ENCODE measurements at regions not wholly inside any gene's neighbourhood (a gene's known extent, or its start where the extent isn't known, plus 50 kb on each side); places are given as distances from the start of the nearest gene placed in this dataset.

DNA sequence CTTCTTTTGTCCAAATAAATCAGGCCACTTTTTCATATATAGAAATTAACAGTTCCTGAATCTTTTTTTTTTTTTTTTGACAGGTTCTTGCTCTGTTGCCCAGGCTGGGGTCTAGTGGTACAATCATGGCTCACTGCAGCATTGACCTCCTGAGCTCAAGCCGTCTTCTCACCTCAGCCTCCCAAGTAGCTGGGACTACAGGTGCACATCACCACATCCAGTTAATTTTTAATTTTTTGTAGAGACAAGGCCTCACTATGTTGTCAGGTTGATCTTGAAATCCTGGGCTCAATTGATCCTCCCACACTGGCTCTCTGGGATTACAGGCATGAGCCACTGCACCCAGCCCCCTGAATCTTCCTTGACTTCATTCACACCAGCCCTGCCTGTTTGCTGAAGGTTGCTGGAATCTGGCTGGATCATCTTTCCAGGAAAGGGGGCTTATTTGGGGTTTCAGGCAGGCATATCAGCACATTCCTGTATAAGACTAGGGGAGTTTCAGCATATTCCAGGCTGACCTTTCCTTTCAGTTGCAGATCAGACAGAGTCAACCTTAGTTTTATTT is 78.2 kb upstream of the ARHGAP29 start:
- Histone ChIP-seq H3K9me3 (no peaks in the 10 kb centered on the region), H3K4me3 (no peak overlapping the region), H3K36me3 (no peaks in the 10 kb centered on the region), H3K27ac (no peak overlapping the region), H3K27me3 (no peaks in the 10 kb centered on the region), H3K4me1 (peaks cover 0 to 15% (median 3%) of the 10 kb centered on the region in 4 donors)
- WGBS, 2 donors: 94 to 100% methylated on average over 1 of the region's 1 CpG
- TF ChIP-seq POLR2A (IDR thresholded peaks at IDR 0.05) (no peak), POLR2AphosphoS5 (IDR thresholded peaks at IDR 0.05) (no peak), CTCF (IDR thresholded peaks at IDR 0.05) (no peak), EP300 (IDR thresholded peaks at IDR 0.05) (no peak)
- ATAC-seq (ENCODE audit: low FRiP score in 2 of 2) (no peak), DNase-seq (no peak)

DNA sequence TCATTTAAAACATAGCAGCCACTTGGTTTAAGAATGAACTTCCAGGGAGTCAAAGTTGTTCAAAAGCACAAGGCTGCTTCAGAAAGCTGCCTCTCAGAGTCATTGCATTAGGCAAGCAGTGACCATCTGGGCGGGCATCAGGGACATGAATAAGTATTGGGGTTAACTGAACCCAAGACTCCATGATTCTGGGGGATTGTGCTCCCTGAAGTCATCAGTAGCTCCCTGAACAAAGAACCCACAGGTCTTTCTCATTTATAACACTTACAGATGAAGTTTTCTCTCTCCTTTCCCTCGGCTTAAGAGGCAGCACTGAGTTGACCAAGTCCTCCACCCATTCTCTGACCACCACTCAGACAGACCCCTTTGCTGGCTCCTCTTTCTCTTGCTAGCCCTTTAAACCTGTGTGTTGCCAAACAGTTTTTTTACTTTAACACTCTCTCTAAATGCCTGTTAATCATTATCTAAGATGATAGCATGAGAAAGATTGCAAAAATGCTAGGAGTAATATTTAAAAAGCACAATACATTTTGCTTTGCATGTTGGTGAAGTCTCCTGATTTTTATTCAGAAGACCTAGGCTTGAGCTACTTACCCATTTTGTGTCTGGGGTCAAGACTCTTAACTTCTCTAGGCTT is 77.0 kb upstream of the ARHGAP29 start:
- H3K27me3 ChIP-seq: no peaks in the 10 kb centered on the region
- no peak for ATAC-seq (ENCODE audit: low FRiP score in 2 of 2)
- no peak overlapping the region for H3K27ac ChIP-seq
- DNase-seq: no peak
- no peak overlapping the region for H3K4me3 ChIP-seq
- no peaks in the 10 kb centered on the region for H3K36me3 ChIP-seq
- 77 to 85% methylated on average over 2 of the region's 2 CpGs for WGBS, 2 donors
- H3K9me3 ChIP-seq: no peaks in the 10 kb centered on the region
- TF ChIP-seq POLR2A (IDR thresholded peaks at IDR 0.05) (no peak), EP300 (IDR thresholded peaks at IDR 0.05) (no peak), POLR2AphosphoS5 (IDR thresholded peaks at IDR 0.05) (no peak), CTCF (IDR thresholded peaks at IDR 0.05) (no peak)
- H3K4me1 ChIP-seq: peaks cover 0 to 7% (median under 1%) of the 10 kb centered on the region in 4 donors

DNA sequence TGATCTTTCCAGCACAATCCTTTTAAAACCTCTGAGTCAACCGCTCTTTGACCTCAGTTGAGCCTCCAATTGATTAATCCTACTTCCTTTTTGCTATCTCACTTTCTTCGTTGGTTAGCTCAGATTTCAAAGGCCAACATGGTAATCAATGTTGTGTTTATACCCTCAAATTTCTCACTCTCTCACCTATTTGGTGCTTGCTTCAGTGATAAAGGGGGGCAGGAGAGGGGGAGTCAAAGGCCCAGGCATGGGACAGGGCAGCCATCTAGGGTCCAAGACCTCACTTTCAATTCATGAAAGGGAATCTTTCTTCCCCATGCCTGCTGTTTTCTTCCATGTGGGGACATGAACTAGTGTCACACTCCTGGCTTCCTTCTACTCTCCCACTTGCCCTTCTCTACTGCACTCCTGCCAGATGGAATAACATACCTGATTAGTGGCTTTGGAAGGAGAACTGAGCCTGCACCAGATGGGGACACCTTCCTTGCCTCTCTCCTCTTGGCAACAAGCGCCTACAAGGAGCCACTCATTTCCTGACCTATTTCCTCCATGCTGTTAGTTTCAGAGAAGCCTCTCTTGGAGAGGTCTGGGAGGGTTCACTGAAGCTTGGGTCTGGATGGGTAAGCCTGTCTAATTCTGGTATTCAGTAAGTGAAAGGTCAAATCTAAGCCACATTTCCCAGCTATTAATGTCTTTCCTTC is 73.3 kb upstream of the ARHGAP29 start:
- H3K27ac ChIP-seq: no peak overlapping the region
- no peak for TF ChIP-seq POLR2AphosphoS5 (IDR thresholded peaks at IDR 0.05)
- no peak for TF ChIP-seq EP300 (IDR thresholded peaks at IDR 0.05)
- TF ChIP-seq CTCF (IDR thresholded peaks at IDR 0.05): no peak
- no peak for TF ChIP-seq POLR2A (IDR thresholded peaks at IDR 0.05)
- no peaks in the 10 kb centered on the region for H3K9me3 ChIP-seq
- H3K4me1 ChIP-seq: peaks cover 0 to 2% (median 0%) of the 10 kb centered on the region in 4 donors
- DNase-seq (no peak), ATAC-seq (ENCODE audit: low FRiP score in 2 of 2) (no peak)
- H3K27me3 ChIP-seq: no peaks in the 10 kb centered on the region
- H3K4me3 ChIP-seq: no peak overlapping the region
- H3K36me3 ChIP-seq: no peaks in the 10 kb centered on the region
- whole genome bisulfite sequencing, 2 donors: 63 to 64% methylated on average over 3 of the region's 3 CpGs

DNA sequence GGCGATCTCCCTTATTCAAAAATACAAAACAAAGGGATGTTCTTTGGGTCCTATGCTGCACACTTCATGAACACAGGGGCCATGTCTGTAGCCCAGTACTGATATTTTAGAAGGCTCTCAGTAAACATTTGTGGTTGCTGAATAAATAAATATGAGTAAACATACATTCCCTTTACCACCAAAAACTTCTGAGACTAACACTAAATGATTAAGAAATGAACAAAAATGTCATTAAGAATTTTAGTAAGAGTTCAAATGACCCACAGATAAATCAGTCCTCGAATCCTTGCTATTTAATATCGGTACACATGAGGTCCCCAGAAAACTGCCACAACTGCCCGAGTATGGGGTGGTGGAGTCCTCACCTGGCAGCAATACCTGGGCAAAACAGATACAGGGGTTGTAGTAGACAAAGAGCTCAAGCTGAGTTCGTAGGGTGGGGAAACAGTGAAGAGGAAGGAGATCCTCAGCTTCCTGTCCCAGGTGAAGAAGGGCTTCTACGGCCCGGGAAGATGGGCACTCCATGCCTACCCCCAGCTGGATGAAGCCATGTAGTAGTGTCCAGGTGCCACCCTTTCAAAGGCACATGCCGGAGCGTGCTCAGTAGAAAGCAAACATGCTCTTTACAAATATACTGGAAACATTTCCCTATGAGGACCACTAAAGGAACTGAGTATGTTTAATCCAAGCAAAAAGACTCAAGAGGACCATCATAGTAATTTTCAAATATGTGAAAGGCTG is 72.6 kb upstream of the ARHGAP29 start:
- TF ChIP-seq POLR2AphosphoS5 (IDR thresholded peaks at IDR 0.05) (no peak), POLR2A (IDR thresholded peaks at IDR 0.05) (no peak), CTCF (IDR thresholded peaks at IDR 0.05) (no peak), EP300 (IDR thresholded peaks at IDR 0.05) (no peak)
- DNase-seq: no peak
- WGBS, 2 donors: 70 to 90% methylated on average over 8 to 9 of the region's 9 CpGs
- no peaks in the 10 kb centered on the region for H3K27me3 ChIP-seq
- no peak for ATAC-seq (ENCODE audit: low FRiP score in 2 of 2)
- H3K4me3 ChIP-seq: no peak overlapping the region
- H3K36me3 ChIP-seq: no peaks in the 10 kb centered on the region
- H3K4me1 ChIP-seq: peaks cover 0 to 2% (median 1%) of the 10 kb centered on the region in 4 donors
- H3K27ac ChIP-seq: no peak overlapping the region
- H3K9me3 ChIP-seq: no peaks in the 10 kb centered on the region

Data from upper lobe of left lung (tissue), 6 donors.